Suppressor macrophage treated with lipopolysaccharide for 4 hours (primary cell): ENCODE measurements at regions not wholly inside any gene's neighbourhood (a gene's known extent, or its start where the extent isn't known, plus 50 kb on each side); places are given as distances from the start of the nearest gene placed in this dataset.

Experiments used
- DNase-seq: peaks from one replicate; pipeline ENCODE4 v3.0.0-alpha.2; 2020

- DNase-seq, result no peak
These were observed 88.6 kb upstream of the PCSK2 start for GRCh38 chr20:17138237-17138636.

DNA sequence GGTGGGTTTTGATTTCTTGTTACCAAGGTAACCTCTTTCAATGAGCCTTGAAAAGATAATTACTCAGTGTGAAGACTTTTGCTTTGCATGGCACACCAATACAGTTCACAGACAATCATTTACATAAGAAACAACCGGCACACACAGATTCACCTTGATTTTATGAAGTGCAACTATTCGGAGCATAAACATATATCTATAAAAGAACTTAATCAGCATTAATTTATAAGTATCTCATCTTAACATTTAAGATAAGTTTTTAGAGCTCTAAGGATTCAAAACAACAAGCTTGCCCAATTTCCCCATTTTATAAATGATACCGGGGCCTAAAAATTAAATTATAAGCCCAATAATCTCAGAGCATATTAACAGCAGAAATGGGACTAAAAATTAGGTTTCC is 85.9 kb upstream of the PCSK2 start:
- no peak for DNase-seq

- no peak for DNase-seq
These were observed 85.3 kb upstream of the PCSK2 start for GRCh38 chr20:17141568-17141967.

- DNase-seq, result no peak
These were observed 84.2 kb upstream of the PCSK2 start for GRCh38 chr20:17142666-17143065.

DNA sequence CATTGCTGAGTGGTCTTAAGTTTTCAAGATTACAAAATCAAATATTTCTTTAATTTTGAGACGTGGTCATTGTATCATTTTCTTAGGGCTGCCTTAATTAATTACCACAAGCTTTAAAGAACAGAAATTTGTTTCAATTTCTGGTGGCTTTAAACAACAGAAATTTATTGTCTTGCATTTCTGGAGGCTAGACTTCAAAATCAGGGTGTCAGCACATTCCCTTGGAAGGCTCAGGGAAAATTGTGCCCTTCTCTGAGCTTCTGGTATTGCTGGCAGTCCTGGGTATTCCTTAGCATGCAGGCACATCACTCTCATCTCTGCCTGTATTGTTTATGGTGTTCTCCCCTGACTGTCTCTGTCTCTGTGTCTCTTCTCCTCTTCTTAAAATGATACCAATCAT is 76.0 kb upstream of the PCSK2 start:
- no peak for DNase-seq

DNA sequence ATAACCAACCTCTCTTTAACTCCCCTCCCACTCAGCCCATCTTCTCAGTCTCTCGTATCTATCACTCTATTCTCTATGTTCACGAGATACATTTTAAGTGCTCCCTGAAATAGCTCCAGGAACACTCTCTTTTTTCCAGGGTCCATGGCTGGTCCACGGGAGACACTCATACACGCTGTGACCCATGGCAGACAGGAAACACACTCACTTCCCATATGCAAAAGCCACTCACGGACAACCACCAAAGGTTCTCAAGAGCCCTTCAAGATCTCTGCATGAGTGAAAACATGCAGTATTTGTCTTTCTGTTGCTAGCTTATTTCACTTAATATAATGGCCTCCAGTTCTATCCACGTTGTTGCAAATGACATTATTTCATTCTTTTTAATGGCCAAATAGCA is 71.4 kb upstream of the PCSK2 start:
- no peak for DNase-seq

DNA sequence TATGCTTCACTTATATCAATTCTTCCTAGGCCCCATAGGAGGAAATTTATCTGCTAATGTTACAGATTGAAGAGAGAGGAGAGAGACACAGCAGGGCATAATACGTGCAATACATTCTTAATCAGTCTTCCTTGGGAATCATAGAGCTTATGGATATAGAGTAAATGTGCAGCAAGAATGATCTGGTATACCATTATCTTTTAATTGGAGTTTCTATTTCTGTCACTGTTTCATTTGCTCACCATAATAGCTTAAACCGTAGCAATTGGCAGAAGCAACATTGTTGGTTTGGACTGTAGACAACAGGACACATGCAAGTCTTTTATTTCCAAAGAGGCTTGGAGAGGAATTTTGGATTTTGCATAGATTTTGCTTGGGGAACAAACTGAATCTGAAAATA is 68.1 kb upstream of the PCSK2 start:
- no peak for DNase-seq

GRCh38 chr20:17161673-17162481 is 65.0 kb upstream of the PCSK2 start:
- DNase-seq, result no peak

DNA sequence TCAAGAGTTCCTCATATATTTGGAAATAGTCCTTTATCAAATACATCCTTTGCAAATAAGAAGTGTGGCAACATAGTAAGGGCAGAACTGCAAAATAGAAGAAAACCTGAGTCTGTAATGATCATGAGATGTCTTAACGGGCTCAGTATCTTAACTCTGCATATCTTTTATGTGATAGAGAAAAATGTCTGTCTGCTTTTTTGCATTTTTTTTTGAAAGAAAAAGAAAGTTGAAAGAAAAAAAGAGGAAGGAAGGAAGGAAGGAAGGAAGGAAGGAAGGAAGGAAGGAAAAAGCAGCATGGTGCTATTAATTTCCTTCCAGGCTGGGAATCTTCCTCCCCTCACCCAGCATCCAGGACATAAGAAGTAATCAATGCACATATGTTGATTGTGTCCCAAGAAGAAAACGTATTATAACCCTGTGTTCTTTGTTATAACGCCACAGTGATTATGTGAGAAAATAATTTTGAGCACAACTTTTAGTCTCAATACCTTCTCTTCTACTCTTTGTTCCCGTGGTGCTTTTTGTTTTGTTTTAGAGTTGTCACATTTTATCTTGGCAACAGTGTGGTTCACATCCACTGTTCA is 58.7 kb upstream of the PCSK2 start:
- DNase-seq, result no peak

GRCh38 chr20:17169585-17170136 is 57.2 kb upstream of the PCSK2 start:
- no peak for DNase-seq

DNA sequence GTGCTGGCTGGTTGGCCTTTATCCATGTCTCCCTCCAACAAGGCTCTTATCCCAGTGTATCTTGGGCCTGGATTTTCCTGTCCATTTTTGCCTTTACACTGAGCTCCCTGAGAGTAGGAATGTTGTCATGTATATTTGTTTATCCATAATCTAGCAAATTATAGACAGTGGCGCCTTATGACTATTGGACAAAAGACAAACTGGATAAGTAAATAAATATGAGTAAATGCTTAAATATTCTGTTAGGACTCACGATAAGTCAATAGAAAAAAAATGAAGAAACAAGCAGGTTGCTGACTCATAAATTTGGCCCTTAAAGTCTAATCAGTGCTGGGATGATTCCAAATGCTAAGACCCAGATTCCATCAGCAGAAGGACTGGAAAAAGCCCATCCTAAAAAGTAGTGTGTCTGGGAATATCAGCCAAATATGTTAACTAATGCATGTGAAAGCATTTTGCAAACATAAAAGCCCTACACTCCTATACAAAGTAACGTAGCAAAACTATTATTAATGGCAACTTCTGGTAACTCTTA is 55.0 kb upstream of the PCSK2 start:
- DNase-seq, result no peak

DNA sequence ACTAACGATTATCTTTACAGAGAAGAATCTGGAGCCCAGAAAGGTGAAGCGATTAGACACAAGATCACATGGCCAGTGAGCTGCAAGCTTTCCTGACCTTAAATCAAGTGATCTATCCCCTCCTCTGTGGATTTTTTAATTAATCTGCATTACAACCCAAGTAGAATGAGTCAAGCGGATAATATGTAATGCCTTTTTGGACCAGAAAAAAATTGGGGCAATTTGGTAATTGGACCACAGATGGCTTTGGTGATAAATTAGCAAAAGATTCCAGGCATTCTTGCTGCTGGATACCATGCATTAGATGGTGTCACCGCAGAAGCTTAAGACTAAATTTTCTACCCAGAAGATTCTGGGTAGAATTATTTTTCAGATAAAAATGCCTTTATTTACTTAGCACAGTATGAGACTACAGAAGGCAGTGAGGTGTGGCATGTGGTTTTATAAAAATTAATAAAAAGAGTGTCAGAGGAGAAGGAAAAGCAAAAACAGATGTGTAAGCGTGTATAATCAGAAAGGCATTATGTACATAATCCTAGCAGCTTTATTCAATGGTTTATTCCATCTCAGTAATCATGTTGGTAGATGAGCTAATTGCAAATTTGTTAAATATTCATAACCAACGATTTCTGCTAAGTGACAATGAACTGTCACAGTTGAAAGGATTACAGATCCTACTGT is 53.9 kb upstream of the PCSK2 start:
- no peak for DNase-seq
